GM23248 (cell line): ENCODE measurements at regions not wholly inside any gene's neighbourhood (a gene's known extent, or its start where the extent isn't known, plus 50 kb on each side); places are given as distances from the start of the nearest gene placed in this dataset.

Experiments used
- DNase-seq: peaks from one replicate; pipeline ENCODE4 v3.0.0-alpha.2; 2015
- H2AFZ ChIP-seq: fragments of 200-600 bp; sonication (generic); 2 replicates; pipeline ENCODE4 v1.6.1; 2016; ENCODE audit warnings: antibody characterized with exemption
- H3F3A ChIP-seq: fragments of 200-600 bp; sonication (generic); 2 replicates; pipeline ENCODE4 v1.6.1; 2016; ENCODE audit warnings: mild to moderate bottlenecking, antibody characterized with exemption, mixed run types; ENCODE audit not compliant: insufficient read depth
- H3K27ac ChIP-seq: fragments of 200-600 bp; sonication (generic); 2 replicates; pipeline ENCODE4 v1.5.1; 2016; ENCODE audit warnings: mild to moderate bottlenecking
- H3K27me3 ChIP-seq: fragments of 200-600 bp; sonication (generic); replicated peaks from 2 replicates; pipeline ENCODE4 v1.6.1; 2016; ENCODE audit warnings: mild to moderate bottlenecking; ENCODE audit not compliant: insufficient read depth
- H3K36me3 ChIP-seq: fragments of 200-600 bp; sonication (generic); 2 replicates; pipeline ENCODE4 v1.6.1; 2016; ENCODE audit warnings: low read depth, mild to moderate bottlenecking
- H3K4me1 ChIP-seq: fragments of 200-600 bp; sonication (generic); 2 replicates; pipeline ENCODE4 v1.6.1; 2016; ENCODE audit warnings: mild to moderate bottlenecking; ENCODE audit not compliant: insufficient read depth
- H3K4me2 ChIP-seq: fragments of 200-600 bp; sonication (generic); one replicate; pipeline ENCODE4 v1.6.1; 2016; ENCODE audit warnings: mild to moderate bottlenecking; ENCODE audit not compliant: unreplicated experiment
- H3K4me3 ChIP-seq: fragments of 200-600 bp; sonication (generic); 2 replicates; pipeline ENCODE4 v1.5.1; 2016; ENCODE audit warnings: mild to moderate bottlenecking
- H3K79me2 ChIP-seq: fragments of 200-600 bp; sonication (generic); 2 replicates; pipeline ENCODE4 v1.6.1; 2016; ENCODE audit warnings: mild to moderate bottlenecking; ENCODE audit not compliant: insufficient read depth
- H3K9ac ChIP-seq: fragments of 200-600 bp; sonication (generic); 2 replicates; pipeline ENCODE4 v1.6.1; 2016; ENCODE audit warnings: mild to moderate bottlenecking
- H3K9me2 ChIP-seq: fragments of 200-600 bp; sonication (generic); 2 replicates; pipeline ENCODE4 v1.6.1; 2016; ENCODE audit warnings: mixed run types, mild to moderate bottlenecking, moderate library complexity; ENCODE audit not compliant: insufficient read depth
- H3K9me3 ChIP-seq: fragments of 200-600 bp; sonication (generic); one replicate; pipeline ENCODE4 v1.6.1; 2017; ENCODE audit warnings: low read depth
- H4K20me1 ChIP-seq: fragments of 200-600 bp; sonication (generic); 2 replicates; pipeline ENCODE4 v1.6.0; 2016; ENCODE audit not compliant: insufficient read depth
- EZH2 ChIP-seq: fragments of 200-600 bp; sonication (generic); IDR thresholded peaks from 2 replicates; pipeline ENCODE4 v1.6.1; 2018; ENCODE audit warnings: antibody characterized with exemption, mild to moderate bottlenecking; ENCODE audit not compliant: insufficient read depth, poor library complexity, severe bottlenecking
- EZH2phosphoT487 ChIP-seq: fragments of 200-600 bp; sonication (generic); IDR thresholded peaks from 2 replicates; pipeline ENCODE4 v1.6.1; 2018; ENCODE audit warnings: antibody characterized with exemption, moderate library complexity, mild to moderate bottlenecking, low read depth; ENCODE audit not compliant: insufficient read depth
- WGBS, 2 experiments: methylation state at CpG; one replicate each; pipeline ENCODE4 v1.1.6; 2015 to 2017; ENCODE audit warnings: low lambda C conversion rate in 2 of 2, low coverage in 1 of 2; ENCODE audit errors: missing lambda C conversion rate in 2 of 2; 5-methylcytosine and 5-hydroxymethylcytosine counted together
- in situ Hi-C: fragments of 300-500 bp; cut with MboI; formaldehyde crosslinking; loops from 2 replicates; pipeline ENCODE4 v1.15.0; 2020

- Histone ChIP-seq H3K4me1 (peaks cover 23% of the 10 kb centered on the region), H3K27me3 (peaks cover 42% of the 10 kb centered on the region), H3K9me3 (peaks cover 2% of the 10 kb centered on the region), H3K9me2 (no peaks in the 10 kb centered on the region), H4K20me1 (no peaks in the 10 kb centered on the region), H3K4me2 (peak overlapping the region; percentile 58), H3K9ac (no peak overlapping the region), H3F3A (peaks cover 24% of the 10 kb centered on the region), H3K4me3 (no peak overlapping the region), H3K36me3 (no peaks in the 10 kb centered on the region), H3K79me2 (no peaks in the 10 kb centered on the region), H2AFZ (no peak overlapping the region), H3K27ac (peak overlapping the region; percentile 25; the same call in 1 of the 2 replicates)
- no peak for TF ChIP-seq EZH2phosphoT487
- no peak for TF ChIP-seq EZH2
- 31 to 34% methylated on average over 3 of the region's 3 CpGs for WGBS, 2 experiments
- in situ Hi-C loops = no loop called here
- DNase-seq = peak; percentile 40
Observed at GRCh38 chr1:14487671-14488070, 110.8 kb upstream of the KAZN start.

- no peaks in the 10 kb centered on the region for H3F3A ChIP-seq
- in situ Hi-C loops = no loop called here
- H3K4me2 ChIP-seq = no peak overlapping the region
- TF ChIP-seq EZH2 (no peak), EZH2phosphoT487 (no peak)
- no peaks in the 10 kb centered on the region for H3K9me3 ChIP-seq
- H3K4me1 ChIP-seq = no peaks in the 10 kb centered on the region
- H3K27me3 ChIP-seq = peaks cover 60% of the 10 kb centered on the region
- WGBS, 2 experiments = 55 to 62% methylated on average over 1 of the region's 1 CpG
- H4K20me1 ChIP-seq = no peaks in the 10 kb centered on the region
- H3K9me2 ChIP-seq = no peaks in the 10 kb centered on the region
- H3K79me2 ChIP-seq = no peaks in the 10 kb centered on the region
- H3K36me3 ChIP-seq = no peaks in the 10 kb centered on the region
- DNase-seq = no peak
- H3K9ac ChIP-seq = no peak overlapping the region
- no peak overlapping the region for H3K4me3 ChIP-seq
- no peak overlapping the region for H2AFZ ChIP-seq
- H3K27ac ChIP-seq = no peak overlapping the region
Observed at GRCh38 chr1:14494911-14495310, 103.6 kb upstream of the KAZN start.

- H3K9me3 ChIP-seq = no peaks in the 10 kb centered on the region
- no peak overlapping the region for H3K4me3 ChIP-seq
- H3K36me3 ChIP-seq = no peaks in the 10 kb centered on the region
- no peak for DNase-seq
- H3K4me2 ChIP-seq = no peak overlapping the region
- no peaks in the 10 kb centered on the region for H4K20me1 ChIP-seq
- H3K27ac ChIP-seq = no peak overlapping the region
- no peak for TF ChIP-seq EZH2phosphoT487
- TF ChIP-seq EZH2 = no peak
- no peaks in the 10 kb centered on the region for H3F3A ChIP-seq
- whole genome bisulfite sequencing, 2 experiments = 81 to 88% methylated on average over 1 of the region's 1 CpG
- in situ Hi-C loops = no loop called here
- H3K4me1 ChIP-seq = no peaks in the 10 kb centered on the region
- no peaks in the 10 kb centered on the region for H3K9me2 ChIP-seq
- no peaks in the 10 kb centered on the region for H3K79me2 ChIP-seq
- H3K9ac ChIP-seq = no peak overlapping the region
- peaks cover 59% of the 10 kb centered on the region for H3K27me3 ChIP-seq
- no peak overlapping the region for H2AFZ ChIP-seq
Observed at GRCh38 chr1:14495381-14495780, 103.1 kb upstream of the KAZN start.

GRCh38 chr1:14495996-14496395 is 102.5 kb upstream of the KAZN start:
- DNase-seq = no peak
- Histone ChIP-seq H4K20me1 (no peaks in the 10 kb centered on the region), H3K4me3 (no peak overlapping the region), H2AFZ (no peak overlapping the region), H3K9me2 (no peaks in the 10 kb centered on the region), H3K27me3 (peaks cover 56% of the 10 kb centered on the region), H3K9me3 (no peaks in the 10 kb centered on the region), H3K36me3 (no peaks in the 10 kb centered on the region), H3K27ac (no peak overlapping the region), H3K4me2 (no peak overlapping the region), H3K4me1 (no peaks in the 10 kb centered on the region), H3K79me2 (no peaks in the 10 kb centered on the region), H3K9ac (no peak overlapping the region), H3F3A (no peaks in the 10 kb centered on the region)
- in situ Hi-C loops = no loop called here
- TF ChIP-seq EZH2 (no peak), EZH2phosphoT487 (no peak)
- 78 to 87% methylated on average over 3 of the region's 3 CpGs for WGBS, 2 experiments

GRCh38 chr1:14498839-14499238 is 99.6 kb upstream of the KAZN start:
- no peak for TF ChIP-seq EZH2phosphoT487
- no peak for TF ChIP-seq EZH2
- H3K9me2 ChIP-seq = no peaks in the 10 kb centered on the region
- no peak overlapping the region for H3K4me2 ChIP-seq
- 73 to 79% methylated on average over 6 of the region's 6 CpGs for WGBS, 2 experiments
- DNase-seq = no peak
- H3K9me3 ChIP-seq = no peaks in the 10 kb centered on the region
- H3K4me3 ChIP-seq = no peak overlapping the region
- H2AFZ ChIP-seq = no peak overlapping the region
- H4K20me1 ChIP-seq = no peaks in the 10 kb centered on the region
- no peak overlapping the region for H3K9ac ChIP-seq
- H3F3A ChIP-seq = no peaks in the 10 kb centered on the region
- no peaks in the 10 kb centered on the region for H3K79me2 ChIP-seq
- no peaks in the 10 kb centered on the region for H3K36me3 ChIP-seq
- peaks cover 58% of the 10 kb centered on the region for H3K27me3 ChIP-seq
- H3K4me1 ChIP-seq = no peaks in the 10 kb centered on the region
- in situ Hi-C loops = no loop called here
- H3K27ac ChIP-seq = no peak overlapping the region
